ENCODE measurements at regions not wholly inside any gene's neighbourhood (a gene's known extent, or its start where the extent isn't known, plus 50 kb on each side); places are given as distances from the start of the nearest gene placed in this dataset.
"Not testable (repeated sequence)": the region's sequence is repeated elsewhere in the genome, so short reads cannot be mapped to it uniquely, and the experiment has no call there.

- DNase-seq (ENCODE audit: low read depth) = not testable (repeated sequence)
Measured at GRCh38 chr9:41018948-41019347, 109.5 kb downstream of the FOXD4L6 start.

- DNase-seq (ENCODE audit: low read depth) = not testable (repeated sequence)
Measured at GRCh38 chr9:41016699-41017098, 111.8 kb downstream of the FOXD4L6 start.

GRCh38 chr9:40999952-41000700 is 128.4 kb downstream of the FOXD4L6 start:
- DNase-seq (ENCODE audit: low read depth) = not testable (repeated sequence)

GRCh38 chr9:40995490-40995889 is 133.0 kb downstream of the FOXD4L6 start:
- DNase-seq (ENCODE audit: low read depth) = not testable (repeated sequence)

- not testable (repeated sequence) for DNase-seq (ENCODE audit: low read depth)
Measured at GRCh38 chr9:40993842-40994241, 134.6 kb downstream of the FOXD4L6 start.

GRCh38 chr9:40993375-40993774 is 135.1 kb downstream of the FOXD4L6 start:
- DNase-seq (ENCODE audit: low read depth) = not testable (repeated sequence)

- peak; percentile 6 for DNase-seq (ENCODE audit: low read depth)
Measured at GRCh38 chr9:40992472-40992821, 136.0 kb downstream of the FOXD4L6 start.

GRCh38 chr9:40991741-40992471 is 136.6 kb downstream of the FOXD4L6 start:
- peak; percentile 99 for DNase-seq (ENCODE audit: low read depth)

- DNase-seq (ENCODE audit: low read depth) = not testable (repeated sequence)
Measured at GRCh38 chr9:40991100-40991740, 137.3 kb downstream of the FOXD4L6 start.

GRCh38 chr9:40986332-40986731 is 142.1 kb downstream of the FOXD4L6 start:
- not testable (repeated sequence) for DNase-seq (ENCODE audit: low read depth)

- not testable (repeated sequence) for DNase-seq (ENCODE audit: low read depth)
Measured at GRCh38 chr9:40975351-40975750, 153.1 kb downstream of the FOXD4L6 start.

- DNase-seq (ENCODE audit: low read depth) = not testable (repeated sequence)
Measured at GRCh38 chr9:40974912-40975311, 153.6 kb downstream of the FOXD4L6 start.

- not testable (repeated sequence) for DNase-seq (ENCODE audit: low read depth)
Measured at GRCh38 chr9:40971773-40972172, 156.7 kb downstream of the FOXD4L6 start.

- not testable (repeated sequence) for DNase-seq (ENCODE audit: low read depth)
Measured at GRCh38 chr9:40970340-40970739, 158.1 kb downstream of the FOXD4L6 start.

GRCh38 chr9:40962461-40962860 is 166.0 kb downstream of the FOXD4L6 start:
- not testable (repeated sequence) for DNase-seq (ENCODE audit: low read depth)

GRCh38 chr9:40951876-40952494 is 176.5 kb downstream of the FOXD4L6 start:
- not testable (repeated sequence) for DNase-seq (ENCODE audit: low read depth)

- not testable (repeated sequence) for DNase-seq (ENCODE audit: low read depth)
Measured at GRCh38 chr9:40946228-40946627, 182.3 kb downstream of the FOXD4L6 start.

- not testable (repeated sequence) for DNase-seq (ENCODE audit: low read depth)
Measured at GRCh38 chr9:40942730-40943129, 185.8 kb downstream of the FOXD4L6 start.

GRCh38 chr9:40939888-40940209 is 188.6 kb downstream of the FOXD4L6 start:
- not testable (repeated sequence) for DNase-seq (ENCODE audit: low read depth)

GRCh38 chr9:40939201-40939887 is 189.1 kb downstream of the FOXD4L6 start:
- not testable (repeated sequence) for DNase-seq (ENCODE audit: low read depth)

- DNase-seq (ENCODE audit: low read depth) = no peak
Measured at GRCh38 chr9:40935336-40935735, 193.1 kb downstream of the FOXD4L6 start.

- DNase-seq (ENCODE audit: low read depth) = not testable (repeated sequence)
Measured at GRCh38 chr9:40934480-40934879, 194.0 kb downstream of the FOXD4L6 start.

All from stromal cell of bone marrow (primary cell).